Stimulated activated naive CD8-positive, alpha-beta T cell treated with anti-CD3 and anti-CD28 coated beads, Interleukin-15, amount 100 ng/mL, for 72 hours (primary cell): ENCODE measurements at regions not wholly inside any gene's neighbourhood (a gene's known extent, or its start where the extent isn't known, plus 50 kb on each side); places are given as distances from the start of the nearest gene placed in this dataset.
"Not testable (repeated sequence)": the region's sequence is repeated elsewhere in the genome, so short reads cannot be mapped to it uniquely, and the experiment has no call there.

Experiments
- ATAC-seq: fragments of 150-1000 bp; cut with Tn5 transposase; 2 replicates; pipeline ENCODE4 v1.10.0; 2021; ENCODE audit warnings: mild to moderate bottlenecking, moderate library complexity
- DNase-seq, 2 donors: peaks; one replicate each; pipeline ENCODE4 v3.0.0; 2021 to 2022
- H3K27ac Mint-ChIP-seq, 2 donors: one replicate each; pipeline ENCODE4 v1.8.0; 2022; ENCODE audit warnings: mild to moderate bottlenecking in 2 of 2, mixed read lengths in 2 of 2, moderate library complexity in 2 of 2
- H3K27me3 Mint-ChIP-seq: one replicate; pipeline ENCODE4 v1.8.0; 2022; ENCODE audit warnings: mixed read lengths
- H3K4me1 Mint-ChIP-seq: one replicate; pipeline ENCODE4 v1.8.0; 2022; ENCODE audit warnings: mild to moderate bottlenecking, mixed read lengths
- H3K4me3 Mint-ChIP-seq, 2 donors: one replicate each; pipeline ENCODE4 v1.8.0; 2022; ENCODE audit warnings: mild to moderate bottlenecking in 2 of 2, mixed read lengths in 2 of 2, moderate library complexity in 1 of 2
- H3K9me3 Mint-ChIP-seq, 2 donors: one replicate each; pipeline ENCODE4 v1.8.0; 2022; ENCODE audit warnings: mixed read lengths in 2 of 2

DNA sequence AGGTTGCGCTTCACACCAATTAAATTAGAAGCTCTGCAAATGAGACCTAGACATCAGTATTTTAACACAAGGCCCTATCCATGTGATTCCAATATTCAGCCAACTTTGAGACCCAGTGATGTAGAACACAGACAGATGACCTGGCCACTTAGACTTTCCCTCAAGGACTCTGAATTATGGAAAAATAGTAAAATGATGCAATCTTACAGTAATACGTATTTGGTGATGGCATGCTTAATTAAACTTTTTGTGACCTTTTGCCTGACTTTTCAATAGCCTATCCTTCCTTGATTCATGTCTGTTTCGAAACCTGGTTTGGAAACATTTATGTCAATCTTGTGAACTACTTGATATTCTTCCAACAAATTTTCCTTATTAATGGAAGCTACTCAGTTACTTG, 521.2 kb downstream of the KCNA4 start:
- no peak overlapping the region for H3K4me3 Mint-ChIP-seq
- no peak overlapping the region for H3K27ac Mint-ChIP-seq
- H3K9me3 Mint-ChIP-seq: peaks cover 0 to 5% of the 10 kb centered on the region in 2 donors
- no peaks in the 10 kb centered on the region for H3K4me1 Mint-ChIP-seq
- ATAC-seq (no peak), DNase-seq (no peak)
- no peaks in the 10 kb centered on the region for H3K27me3 Mint-ChIP-seq

DNA sequence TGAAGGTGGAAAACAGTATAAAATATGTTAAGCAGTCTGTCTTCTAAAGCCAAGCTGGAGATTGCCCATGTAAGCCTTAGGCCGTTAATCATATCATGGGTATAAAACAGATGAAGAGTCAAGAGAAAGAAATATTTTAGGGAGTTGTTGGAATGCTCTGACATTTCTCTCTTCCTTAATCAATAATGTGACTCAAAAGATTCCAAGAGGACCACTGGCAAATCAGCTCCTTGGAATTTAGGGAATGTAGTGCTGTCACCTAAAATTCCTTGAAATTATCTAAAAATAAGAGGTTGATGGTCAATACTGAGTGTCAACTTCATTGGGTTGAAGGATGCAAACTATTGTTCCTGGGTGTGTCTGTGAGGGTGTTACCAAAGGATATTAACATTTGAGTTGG, 525.9 kb downstream of the KCNA4 start:
- H3K27me3 Mint-ChIP-seq: no peaks in the 10 kb centered on the region
- H3K27ac Mint-ChIP-seq: no peak overlapping the region
- H3K4me3 Mint-ChIP-seq: no peak overlapping the region

DNA sequence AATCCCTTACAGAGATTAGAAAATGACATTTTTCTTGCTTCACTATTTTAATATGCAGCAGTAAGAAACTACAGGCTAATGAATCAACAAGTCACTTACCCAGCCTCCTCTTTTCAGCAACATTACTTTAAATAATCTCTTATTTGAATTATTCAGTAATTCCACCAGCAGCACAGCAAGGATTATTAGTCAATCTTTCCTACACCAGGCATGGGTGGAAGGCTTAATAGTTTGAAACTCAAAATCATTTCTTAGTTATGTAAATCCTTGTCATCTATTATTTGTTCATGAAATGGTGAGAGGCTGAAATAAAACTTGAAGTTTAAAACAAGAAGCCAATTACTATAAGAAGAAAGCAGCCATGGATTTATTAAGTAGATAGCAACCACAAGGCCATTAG, 530.5 kb downstream of the KCNA4 start:
- no peak for ATAC-seq
- no peaks in the 10 kb centered on the region for H3K4me1 Mint-ChIP-seq
- no peak for DNase-seq
- H3K27me3 Mint-ChIP-seq: no peaks in the 10 kb centered on the region
- no peaks in the 10 kb centered on the region for H3K9me3 Mint-ChIP-seq
- no peak overlapping the region for H3K27ac Mint-ChIP-seq
- H3K4me3 Mint-ChIP-seq: no peak overlapping the region

More for the DNA sequence above, 525.9 kb downstream of the KCNA4 start:
- DNase-seq (no peak), ATAC-seq (no peak)
- Mint-ChIP-seq H3K9me3 (no peaks in the 10 kb centered on the region), H3K4me1 (no peaks in the 10 kb centered on the region)

DNA sequence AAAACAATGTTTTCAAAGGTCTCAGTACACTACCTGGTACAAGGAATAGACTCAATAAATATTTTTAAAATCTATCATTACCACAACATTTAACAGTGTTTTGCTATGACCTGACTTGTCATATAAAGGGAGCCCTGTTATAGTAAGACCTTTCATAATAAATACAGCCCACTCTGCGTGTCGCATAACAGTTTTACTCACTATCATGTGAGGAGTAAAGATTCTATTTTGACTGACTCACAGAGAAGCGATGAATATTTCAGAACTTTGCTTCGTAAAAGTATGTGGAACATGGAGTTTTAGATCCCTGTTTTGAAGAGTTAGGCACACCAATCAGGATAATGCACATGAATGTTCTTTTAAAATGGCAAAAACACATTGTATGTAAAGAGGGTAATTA, 531.2 kb downstream of the KCNA4 start:
- no peak for DNase-seq
- H3K27ac Mint-ChIP-seq: no peak overlapping the region
- no peaks in the 10 kb centered on the region for H3K9me3 Mint-ChIP-seq
- no peak for ATAC-seq
- no peaks in the 10 kb centered on the region for H3K4me1 Mint-ChIP-seq
- no peak overlapping the region for H3K4me3 Mint-ChIP-seq
- no peaks in the 10 kb centered on the region for H3K27me3 Mint-ChIP-seq

DNA sequence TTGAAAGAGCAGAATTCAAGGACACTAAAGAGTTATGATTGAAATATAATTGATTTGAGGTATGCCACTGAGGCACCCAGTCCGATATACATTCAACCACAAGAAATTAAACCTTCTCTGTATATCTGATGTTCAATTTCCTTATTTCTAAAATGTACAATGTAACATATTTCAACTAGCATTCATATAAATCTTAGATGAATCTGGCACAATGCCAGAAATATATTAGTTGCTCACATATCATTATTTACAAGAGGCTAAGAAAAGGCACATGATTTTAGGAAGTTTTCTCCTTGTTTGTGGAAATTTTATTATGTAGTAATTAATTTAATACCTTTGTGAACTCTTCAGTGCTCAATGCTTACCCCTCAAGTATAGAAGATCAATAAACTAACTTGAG, 532.3 kb downstream of the KCNA4 start:
- Mint-ChIP-seq H3K27me3 (no peaks in the 10 kb centered on the region), H3K4me1 (no peaks in the 10 kb centered on the region), H3K27ac (no peak overlapping the region), H3K4me3 (no peak overlapping the region), H3K9me3 (no peaks in the 10 kb centered on the region)
- ATAC-seq (no peak), DNase-seq (no peak)

DNA sequence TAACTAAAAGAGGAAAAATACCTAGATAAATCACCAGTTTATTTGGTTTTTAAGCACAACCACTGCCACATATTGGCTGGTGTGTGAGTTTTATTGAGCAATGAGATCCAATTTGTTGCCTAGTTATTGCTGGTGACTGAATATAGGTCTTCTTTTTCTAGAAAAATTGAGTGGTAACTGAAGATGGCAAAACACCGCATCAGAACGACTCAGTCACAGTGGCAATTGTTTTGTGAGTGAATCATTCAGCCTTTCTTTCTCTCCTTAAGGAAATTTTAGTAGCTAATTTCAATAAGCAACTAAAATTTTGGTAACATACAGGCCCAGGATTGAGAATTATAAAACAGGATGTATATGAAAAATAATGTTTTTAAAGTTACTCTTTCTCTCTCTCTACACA, 533.0 kb downstream of the KCNA4 start:
- H3K4me3 Mint-ChIP-seq: no peak overlapping the region
- H3K27ac Mint-ChIP-seq: no peak overlapping the region
- H3K9me3 Mint-ChIP-seq: no peaks in the 10 kb centered on the region
- H3K27me3 Mint-ChIP-seq: no peaks in the 10 kb centered on the region
- H3K4me1 Mint-ChIP-seq: no peaks in the 10 kb centered on the region
- DNase-seq: no peak
- ATAC-seq: no peak

DNA sequence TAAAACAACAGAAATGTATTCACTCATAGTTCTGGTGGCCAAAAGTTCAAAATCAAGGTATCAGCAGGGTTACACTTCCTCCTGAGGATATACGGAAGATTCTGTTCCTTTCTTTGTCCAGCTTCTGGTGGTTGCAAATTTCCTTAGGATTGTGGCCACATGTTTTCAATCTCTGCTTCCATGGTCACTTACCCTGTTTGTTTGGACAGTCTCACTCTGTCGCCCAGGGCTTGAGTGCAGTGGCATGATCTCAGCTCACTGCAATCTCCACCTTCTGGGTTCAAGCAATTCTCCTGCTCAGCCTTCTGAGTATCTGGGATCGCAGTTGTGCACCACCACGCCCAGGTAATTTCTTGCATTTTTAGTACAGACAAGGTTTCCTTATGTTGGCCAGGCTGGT, 534.3 kb downstream of the KCNA4 start:
- no peak overlapping the region for H3K27ac Mint-ChIP-seq
- H3K9me3 Mint-ChIP-seq: no peaks in the 10 kb centered on the region
- H3K4me3 Mint-ChIP-seq: no peak overlapping the region
- no peaks in the 10 kb centered on the region for H3K4me1 Mint-ChIP-seq
- DNase-seq (no peak), ATAC-seq (no peak)
- H3K27me3 Mint-ChIP-seq: no peaks in the 10 kb centered on the region

DNA sequence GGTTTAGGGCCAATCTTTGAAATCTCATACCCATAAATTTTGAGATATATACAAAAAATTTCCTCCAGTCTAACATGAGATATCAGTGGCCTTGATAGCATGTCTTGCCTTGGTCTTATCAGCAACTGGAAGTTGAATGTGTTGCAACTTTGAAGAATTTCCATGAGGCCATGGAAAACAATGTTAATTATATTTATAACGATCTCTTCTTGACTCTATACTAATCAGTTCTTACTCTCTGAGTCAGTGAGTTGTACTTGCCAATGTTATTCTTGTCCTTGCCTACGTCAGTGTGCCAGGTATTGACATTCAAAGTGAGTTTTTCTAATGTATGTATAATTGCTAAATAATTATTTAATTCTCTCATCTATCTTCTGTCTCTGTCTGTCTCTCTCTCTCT, 535.1 kb downstream of the KCNA4 start:
- ATAC-seq: no peak

DNA sequence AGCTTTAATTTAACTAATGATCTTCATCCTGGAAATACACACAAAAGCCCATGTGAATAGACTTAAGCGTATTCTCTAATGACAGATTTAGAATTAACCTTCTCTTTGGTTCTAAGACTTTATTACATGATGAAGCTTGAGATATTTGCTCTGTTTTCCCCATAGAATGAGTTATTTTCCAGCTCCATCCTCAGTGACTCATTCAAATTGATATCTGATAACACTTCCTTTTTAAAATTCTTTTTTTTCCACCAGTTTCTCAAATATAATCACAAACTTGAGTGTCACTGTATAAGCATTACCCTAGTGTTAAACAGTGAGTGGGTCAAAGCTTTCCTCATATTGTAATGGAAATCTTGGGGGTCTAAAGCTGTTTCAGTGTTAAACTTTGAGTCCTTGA, 535.8 kb downstream of the KCNA4 start:
- no peaks in the 10 kb centered on the region for H3K4me1 Mint-ChIP-seq
- no peaks in the 10 kb centered on the region for H3K27me3 Mint-ChIP-seq
- ATAC-seq (no peak), DNase-seq (no peak)
- H3K27ac Mint-ChIP-seq: no peak overlapping the region
- H3K4me3 Mint-ChIP-seq: no peak overlapping the region
- no peaks in the 10 kb centered on the region for H3K9me3 Mint-ChIP-seq

More for the DNA sequence above, 535.1 kb downstream of the KCNA4 start:
- Mint-ChIP-seq H3K9me3 (no peaks in the 10 kb centered on the region), H3K27me3 (no peaks in the 10 kb centered on the region), H3K4me3 (no peak overlapping the region), H3K4me1 (no peaks in the 10 kb centered on the region), H3K27ac (no peak overlapping the region)
- DNase-seq: no peak

DNA sequence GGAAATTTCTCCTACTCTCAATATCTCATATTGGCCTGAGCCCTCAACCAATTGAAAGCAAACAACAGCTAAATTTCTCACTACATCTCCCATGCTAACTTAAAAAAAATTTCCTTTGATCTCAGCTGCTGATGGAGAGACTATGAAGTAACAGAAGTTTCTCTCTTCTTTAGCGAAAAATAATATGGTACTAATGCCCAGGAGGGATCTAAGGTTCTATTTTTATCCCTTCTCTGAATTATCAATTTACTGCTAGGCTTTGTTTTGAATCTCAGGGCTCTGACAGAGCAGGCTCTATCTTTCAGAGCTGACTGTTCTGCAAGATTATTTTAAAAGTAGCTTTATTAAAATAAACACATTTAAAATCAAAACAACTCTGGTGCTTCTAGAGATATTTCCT, 558.6 kb downstream of the KCNA4 start:
- DNase-seq (no peak), ATAC-seq (no peak)
- Mint-ChIP-seq H3K27me3 (no peaks in the 10 kb centered on the region), H3K4me1 (no peaks in the 10 kb centered on the region), H3K9me3 (peaks cover 0 to 5% of the 10 kb centered on the region in 2 donors), H3K27ac (no peak overlapping the region), H3K4me3 (no peak overlapping the region)

DNA sequence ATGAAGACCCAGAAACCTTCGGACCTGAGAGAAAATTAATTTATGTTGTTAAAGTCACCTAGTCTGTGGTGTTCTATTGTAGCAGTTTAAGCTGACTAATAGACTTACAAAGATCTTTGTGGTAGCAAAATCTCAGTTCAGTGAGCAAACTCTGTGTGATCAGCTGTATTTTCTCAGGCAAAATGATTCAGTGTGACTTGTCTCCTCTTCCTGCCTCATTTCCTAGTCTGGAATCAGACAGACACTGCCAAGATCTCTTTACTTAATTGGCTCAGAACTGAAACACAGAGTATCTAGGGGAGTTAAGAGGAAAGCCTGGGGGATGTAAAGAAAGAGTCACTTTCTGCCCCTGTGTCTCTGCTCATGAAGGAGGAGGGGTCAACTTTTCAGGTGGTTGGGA, 564.7 kb downstream of the KCNA4 start:
- DNase-seq (no peak), ATAC-seq (no peak)
- H3K4me3 Mint-ChIP-seq: no peak overlapping the region
- no peak overlapping the region for H3K27ac Mint-ChIP-seq
- H3K9me3 Mint-ChIP-seq: peaks cover 0 to 5% of the 10 kb centered on the region in 2 donors
- H3K4me1 Mint-ChIP-seq: no peaks in the 10 kb centered on the region
- no peaks in the 10 kb centered on the region for H3K27me3 Mint-ChIP-seq

DNA sequence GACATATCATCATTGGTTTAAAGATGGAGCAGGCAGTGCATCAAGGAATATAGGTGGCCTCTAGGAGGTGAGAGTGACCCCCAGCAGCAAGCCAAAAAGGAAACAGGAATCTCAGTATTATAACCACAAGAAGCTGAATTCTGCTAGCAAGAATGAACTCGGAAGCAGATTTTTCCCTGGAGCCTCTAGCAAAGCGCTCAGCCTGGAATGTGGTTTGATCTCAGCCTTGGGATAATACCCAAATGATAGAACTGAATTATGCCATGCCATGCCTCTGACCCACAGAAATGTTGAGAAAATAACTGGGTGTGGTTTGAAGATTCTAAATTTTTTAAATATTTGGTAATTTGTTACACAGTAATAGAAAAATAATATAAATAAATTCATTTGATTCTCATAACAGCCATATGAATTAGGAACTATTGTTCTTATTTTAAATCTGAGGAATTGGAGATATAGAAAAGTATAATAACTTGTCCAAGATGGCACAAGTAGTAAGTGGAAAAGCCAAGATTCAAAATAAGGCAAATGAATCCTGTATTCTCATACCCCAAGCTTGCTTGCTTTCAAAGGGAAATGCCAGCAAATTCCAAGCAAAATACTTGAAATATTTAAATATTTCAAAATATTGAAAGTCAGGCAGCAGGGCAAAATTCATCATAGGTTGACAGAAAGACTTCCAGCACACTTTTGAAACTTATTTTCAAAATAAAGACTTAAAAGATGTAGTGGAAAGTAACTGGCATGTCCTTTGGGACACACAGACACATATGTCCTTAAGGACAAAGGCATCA, 567.4 kb downstream of the KCNA4 start:
- no peaks in the 10 kb centered on the region for H3K27me3 Mint-ChIP-seq
- H3K27ac Mint-ChIP-seq: no peak overlapping the region
- no peak for DNase-seq
- no peaks in the 10 kb centered on the region for H3K4me1 Mint-ChIP-seq
- peaks cover 4% of the 10 kb centered on the region in 2 donors for H3K9me3 Mint-ChIP-seq
- no peak overlapping the region for H3K4me3 Mint-ChIP-seq
- ATAC-seq: no peak

DNA sequence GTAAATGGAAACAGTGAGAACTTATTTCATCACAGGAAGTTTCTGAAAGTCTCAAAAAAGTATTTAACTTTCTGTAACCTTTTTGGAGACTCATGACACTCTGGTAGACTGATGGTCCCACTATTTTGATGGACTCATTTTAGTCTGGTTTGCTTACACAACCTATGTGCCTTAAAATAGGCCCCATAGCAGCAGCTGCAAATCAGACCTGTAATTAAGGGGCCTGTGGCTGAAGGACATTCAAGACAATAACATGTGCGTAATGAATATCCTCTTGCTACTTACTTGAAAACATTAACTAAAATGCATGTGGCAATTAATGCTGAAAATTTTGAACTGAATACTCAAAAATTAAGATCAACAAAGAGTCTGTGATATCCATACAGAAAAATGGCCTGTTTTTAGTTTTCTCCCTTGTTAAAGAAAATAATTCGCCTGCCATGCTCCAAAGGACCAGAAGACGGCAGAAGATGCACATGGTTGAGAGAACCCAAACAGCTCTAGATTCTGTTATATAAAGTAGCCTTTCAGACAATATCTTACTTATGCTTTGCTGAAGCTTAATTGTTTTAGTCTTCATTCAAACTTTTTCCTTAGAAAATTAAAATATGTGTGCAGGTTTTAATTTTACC, 568.5 kb downstream of the KCNA4 start:
- no peaks in the 10 kb centered on the region for H3K4me1 Mint-ChIP-seq
- DNase-seq (no peak), ATAC-seq (no peak)
- no peaks in the 10 kb centered on the region for H3K27me3 Mint-ChIP-seq
- no peak overlapping the region for H3K27ac Mint-ChIP-seq
- peaks cover 4 to 12% of the 10 kb centered on the region in 2 donors for H3K9me3 Mint-ChIP-seq
- no peak overlapping the region for H3K4me3 Mint-ChIP-seq

DNA sequence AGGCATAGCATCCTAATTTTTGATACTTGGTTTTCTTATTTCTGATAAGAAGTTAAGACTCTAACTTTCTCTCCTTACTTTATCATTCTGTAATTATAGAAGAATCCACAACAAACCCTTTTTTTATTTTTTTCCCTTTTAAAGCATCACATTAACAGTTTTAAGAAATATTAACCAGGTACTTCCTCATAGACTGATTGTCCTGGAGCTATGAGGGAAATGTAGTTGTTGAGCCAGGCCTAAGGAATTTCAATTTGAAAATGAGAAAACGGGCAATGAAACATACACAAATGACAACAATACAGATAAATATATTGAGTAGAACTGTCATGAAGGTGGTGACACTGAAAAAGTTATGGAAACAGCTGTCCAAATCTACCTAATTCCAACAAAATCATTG, 569.0 kb downstream of the KCNA4 start:
- Mint-ChIP-seq H3K27me3 (no peaks in the 10 kb centered on the region), H3K4me1 (no peaks in the 10 kb centered on the region), H3K27ac (no peak overlapping the region), H3K4me3 (no peak overlapping the region), H3K9me3 (peaks cover 4 to 12% of the 10 kb centered on the region in 2 donors)
- no peak for DNase-seq
- ATAC-seq: no peak

DNA sequence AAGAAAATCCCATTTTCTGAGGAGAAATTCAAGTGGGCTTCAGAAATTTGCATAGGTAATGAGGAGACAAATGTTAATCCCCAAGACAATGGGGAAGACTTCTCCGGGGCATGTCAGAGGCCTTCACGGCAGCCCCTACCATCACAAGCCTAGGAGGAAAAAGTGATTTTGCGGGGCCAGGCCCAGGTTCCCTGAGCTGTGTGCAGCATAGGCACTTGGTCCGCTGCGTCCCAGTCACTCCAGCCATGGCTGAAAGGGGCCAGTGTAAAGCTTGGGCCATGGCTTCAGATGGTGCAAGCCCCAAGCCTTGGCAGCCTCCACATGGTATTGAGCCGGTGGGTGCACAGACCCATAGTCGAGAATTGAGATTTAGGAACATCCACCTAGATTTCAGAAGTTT, 570.7 kb downstream of the KCNA4 start:
- no peak for DNase-seq
- ATAC-seq: no peak
- Mint-ChIP-seq H3K27me3 (no peaks in the 10 kb centered on the region), H3K4me1 (no peaks in the 10 kb centered on the region), H3K4me3 (no peak overlapping the region), H3K27ac (no peak overlapping the region), H3K9me3 (peaks cover 4 to 12% of the 10 kb centered on the region in 2 donors)

DNA sequence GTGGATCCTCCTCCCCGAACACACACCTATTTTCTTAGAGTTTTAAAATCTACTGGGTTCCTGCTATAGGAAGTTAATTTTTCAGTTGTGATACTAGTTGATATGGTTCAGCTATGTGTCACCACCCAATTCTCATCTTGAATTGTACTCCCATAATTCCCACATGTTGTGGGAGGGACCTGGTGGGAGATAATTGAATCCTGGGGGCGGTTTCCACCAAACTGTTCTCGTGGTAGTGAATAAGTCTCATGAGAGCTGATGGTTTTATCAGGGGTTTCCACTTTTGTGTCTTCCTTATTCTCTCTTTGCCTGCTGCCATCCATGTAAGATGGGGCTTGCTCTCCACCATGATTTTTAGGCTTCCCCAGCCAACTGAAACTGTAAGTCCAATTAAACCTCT, 571.6 kb downstream of the KCNA4 start:
- not testable (repeated sequence) for DNase-seq, H3K4me3 Mint-ChIP-seq, H3K4me1 Mint-ChIP-seq, H3K27ac Mint-ChIP-seq, H3K27me3 Mint-ChIP-seq, ATAC-seq
- peaks cover 4 to 12% of the 10 kb centered on the region in 2 donors for H3K9me3 Mint-ChIP-seq

DNA sequence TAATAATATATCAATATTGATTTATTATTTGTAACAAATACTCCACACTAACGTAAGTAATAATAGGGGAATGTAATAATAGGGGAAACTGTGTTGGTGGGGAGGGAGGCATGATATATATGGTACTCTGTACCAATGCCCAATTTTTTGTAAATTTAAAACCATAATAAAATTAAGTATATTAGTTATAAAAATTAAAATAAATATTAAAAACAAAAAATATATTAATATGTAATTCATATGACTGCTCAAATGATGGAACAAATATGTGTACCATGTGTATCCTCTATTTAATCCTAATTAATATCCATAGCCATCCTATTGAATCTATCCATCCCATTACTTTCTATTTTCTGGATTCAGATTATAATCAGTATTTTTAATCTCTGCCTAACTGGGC, 578.0 kb downstream of the KCNA4 start:
- DNase-seq (no peak), ATAC-seq (no peak)
- no peak overlapping the region for H3K27ac Mint-ChIP-seq
- H3K4me1 Mint-ChIP-seq: no peaks in the 10 kb centered on the region
- no peak overlapping the region for H3K4me3 Mint-ChIP-seq
- peaks cover 10% of the 10 kb centered on the region for H3K27me3 Mint-ChIP-seq
- H3K9me3 Mint-ChIP-seq: peaks cover 0 to 1% of the 10 kb centered on the region in 2 donors
